IPS-20b (cell line): ENCODE measurements at regions not wholly inside any gene's neighbourhood (a gene's known extent, or its start where the extent isn't known, plus 50 kb on each side); places are given as distances from the start of the nearest gene placed in this dataset.
"Not testable (repeated sequence)": the region's sequence is repeated elsewhere in the genome, so short reads cannot be mapped to it uniquely, and the experiment has no call there.

Experiments used
- H3K27ac ChIP-seq: one replicate; pipeline ENCODE4 v1.5.1; 2013; ENCODE audit warnings: low read length
- H3K27me3 ChIP-seq: 2 replicates; pipeline ENCODE4 v1.6.1; 2013; ENCODE audit warnings: mild to moderate bottlenecking, low read length, inconsistent platforms; ENCODE audit not compliant: insufficient read depth
- H3K36me3 ChIP-seq: 2 replicates; pipeline ENCODE4 v1.6.1; 2013; ENCODE audit warnings: low read depth, mild to moderate bottlenecking, inconsistent platforms, low read length, moderate library complexity; ENCODE audit not compliant: insufficient read depth
- H3K4me1 ChIP-seq: 2 replicates; pipeline ENCODE4 v1.6.1; 2013; ENCODE audit warnings: mild to moderate bottlenecking, control low read depth, inconsistent platforms, low read length, moderate library complexity; ENCODE audit not compliant: insufficient read depth
- H3K4me3 ChIP-seq: 2 replicates; pipeline ENCODE4 v1.5.1; 2013; ENCODE audit warnings: mild to moderate bottlenecking, low read length, inconsistent platforms
- H3K9ac ChIP-seq: 2 replicates; pipeline ENCODE4 v1.6.1; 2013; ENCODE audit warnings: low read depth, mild to moderate bottlenecking, inconsistent platforms, low read length, moderate library complexity
- H3K9me3 ChIP-seq: 2 replicates; pipeline ENCODE4 v1.6.1; 2013; ENCODE audit warnings: mild to moderate bottlenecking, low read depth, low read length, inconsistent platforms; ENCODE audit not compliant: insufficient read depth

- no peak overlapping the region for H3K27ac ChIP-seq
These were observed 429.7 kb downstream of the CDH10 start for GRCh38 chr5:24215114-24215513.

GRCh38 chr5:24222876-24223275 lies 421.9 kb downstream of the CDH10 start:
- Histone ChIP-seq H3K4me3 (no peak overlapping the region), H3K4me1 (no peaks in the 10 kb centered on the region), H3K9ac (no peak overlapping the region), H3K27me3 (no peaks in the 10 kb centered on the region), H3K27ac (no peak overlapping the region), H3K9me3 (no peaks in the 10 kb centered on the region), H3K36me3 (no peaks in the 10 kb centered on the region)

More at GRCh38 chr5:24215114-24215513, 429.7 kb downstream of the CDH10 start:
- Histone ChIP-seq H3K9me3 (no peaks in the 10 kb centered on the region), H3K27me3 (no peaks in the 10 kb centered on the region), H3K9ac (no peak overlapping the region), H3K4me3 (no peak overlapping the region), H3K4me1 (peaks cover 4% of the 10 kb centered on the region; the same call in 1 of the 2 replicates), H3K36me3 (no peaks in the 10 kb centered on the region)

- no peak overlapping the region for H3K27ac ChIP-seq
- H3K9me3 ChIP-seq, result no peaks in the 10 kb centered on the region
- H3K4me1 ChIP-seq, result no peaks in the 10 kb centered on the region
- H3K36me3 ChIP-seq, result no peaks in the 10 kb centered on the region
- H3K4me3 ChIP-seq, result no peak overlapping the region
- no peaks in the 10 kb centered on the region for H3K27me3 ChIP-seq
- H3K9ac ChIP-seq, result no peak overlapping the region
These were observed 419.7 kb downstream of the CDH10 start for GRCh38 chr5:24225051-24225450.

GRCh38 chr5:24226479-24226878 lies 418.3 kb downstream of the CDH10 start:
- Histone ChIP-seq H3K4me1 (no peaks in the 10 kb centered on the region), H3K4me3 (no peak overlapping the region), H3K27me3 (no peaks in the 10 kb centered on the region), H3K27ac (no peak overlapping the region), H3K36me3 (no peaks in the 10 kb centered on the region), H3K9me3 (no peaks in the 10 kb centered on the region), H3K9ac (no peak overlapping the region)

- H3K36me3 ChIP-seq, H3K4me3 ChIP-seq, H3K27me3 ChIP-seq, H3K4me1 ChIP-seq, H3K9me3 ChIP-seq, H3K9ac ChIP-seq, H3K27ac ChIP-seq: not testable (repeated sequence)
These were observed 416.9 kb downstream of the CDH10 start for GRCh38 chr5:24227881-24228280.

GRCh38 chr5:24232041-24232440 lies 412.7 kb downstream of the CDH10 start:
- H3K4me1 ChIP-seq, result no peaks in the 10 kb centered on the region
- H3K9me3 ChIP-seq, result no peaks in the 10 kb centered on the region
- no peak overlapping the region for H3K4me3 ChIP-seq
- no peaks in the 10 kb centered on the region for H3K36me3 ChIP-seq
- H3K9ac ChIP-seq, result no peak overlapping the region
- no peaks in the 10 kb centered on the region for H3K27me3 ChIP-seq
- H3K27ac ChIP-seq, result no peak overlapping the region

- Histone ChIP-seq H3K27ac (no peak overlapping the region), H3K36me3 (no peaks in the 10 kb centered on the region), H3K27me3 (no peaks in the 10 kb centered on the region), H3K4me1 (no peaks in the 10 kb centered on the region), H3K9ac (no peak overlapping the region), H3K9me3 (no peaks in the 10 kb centered on the region), H3K4me3 (no peak overlapping the region)
These were observed 411.8 kb downstream of the CDH10 start for GRCh38 chr5:24232929-24233498.

GRCh38 chr5:24235946-24236345 lies 408.8 kb downstream of the CDH10 start:
- no peaks in the 10 kb centered on the region for H3K36me3 ChIP-seq
- H3K9ac ChIP-seq, result no peak overlapping the region
- H3K4me1 ChIP-seq, result no peaks in the 10 kb centered on the region
- H3K4me3 ChIP-seq, result no peak overlapping the region
- no peak overlapping the region for H3K27ac ChIP-seq
- H3K27me3 ChIP-seq, result no peaks in the 10 kb centered on the region
- H3K9me3 ChIP-seq, result no peaks in the 10 kb centered on the region

GRCh38 chr5:24245821-24246220 lies 399.0 kb downstream of the CDH10 start:
- no peak overlapping the region for H3K27ac ChIP-seq
- H3K36me3 ChIP-seq, result no peaks in the 10 kb centered on the region
- no peaks in the 10 kb centered on the region for H3K9me3 ChIP-seq
- no peak overlapping the region for H3K4me3 ChIP-seq
- no peaks in the 10 kb centered on the region for H3K4me1 ChIP-seq
- no peak overlapping the region for H3K9ac ChIP-seq
- H3K27me3 ChIP-seq, result no peaks in the 10 kb centered on the region

GRCh38 chr5:24264547-24264946 lies 380.2 kb downstream of the CDH10 start:
- Histone ChIP-seq H3K4me3 (no peak overlapping the region), H3K4me1 (no peaks in the 10 kb centered on the region), H3K27me3 (no peaks in the 10 kb centered on the region), H3K27ac (no peak overlapping the region), H3K9ac (no peak overlapping the region), H3K36me3 (no peaks in the 10 kb centered on the region), H3K9me3 (no peaks in the 10 kb centered on the region)

- H3K27me3 ChIP-seq, result no peaks in the 10 kb centered on the region
- no peak overlapping the region for H3K9ac ChIP-seq
- no peaks in the 10 kb centered on the region for H3K9me3 ChIP-seq
- H3K27ac ChIP-seq, result no peak overlapping the region
- H3K4me3 ChIP-seq, result no peak overlapping the region
- no peaks in the 10 kb centered on the region for H3K4me1 ChIP-seq
- no peaks in the 10 kb centered on the region for H3K36me3 ChIP-seq
These were observed 379.5 kb downstream of the CDH10 start for GRCh38 chr5:24265306-24265705.

GRCh38 chr5:24268482-24269056 lies 376.2 kb downstream of the CDH10 start:
- Histone ChIP-seq H3K9ac (no peak overlapping the region), H3K36me3 (no peaks in the 10 kb centered on the region), H3K27me3 (no peaks in the 10 kb centered on the region), H3K4me3 (no peak overlapping the region), H3K9me3 (no peaks in the 10 kb centered on the region), H3K4me1 (no peaks in the 10 kb centered on the region), H3K27ac (no peak overlapping the region)
